G401 (cell line): ENCODE measurements at regions not wholly inside any gene's neighbourhood (a gene's known extent, or its start where the extent isn't known, plus 50 kb on each side); places are given as distances from the start of the nearest gene placed in this dataset.
"Not testable (repeated sequence)": the region's sequence is repeated elsewhere in the genome, so short reads cannot be mapped to it uniquely, and the experiment has no call there.

ENCODE experiments used
- DNase-seq: peaks from one replicate; pipeline ENCODE4 v3.0.0-alpha.2; 2015; ENCODE audit warnings: low spot score
- in situ Hi-C: cut with HindIII; loops from 2 replicates; pipeline ENCODE4 v1.10.0; 2016; ENCODE audit warnings: low sequenced_read_pairs, mixed read lengths

GRCh38 chr6:5850848-5851255 lies 155.9 kb downstream of the NRN1 start:
- in situ Hi-C loops: no loop called here
- no peak for DNase-seq

GRCh38 chr6:5846889-5847288 lies 159.8 kb downstream of the NRN1 start:
- in situ Hi-C loops: no loop called here
- no peak for DNase-seq

- in situ Hi-C loops: no loop called here
- no peak for DNase-seq
Observed at GRCh38 chr6:5846335-5846734, 160.4 kb downstream of the NRN1 start.

DNA sequence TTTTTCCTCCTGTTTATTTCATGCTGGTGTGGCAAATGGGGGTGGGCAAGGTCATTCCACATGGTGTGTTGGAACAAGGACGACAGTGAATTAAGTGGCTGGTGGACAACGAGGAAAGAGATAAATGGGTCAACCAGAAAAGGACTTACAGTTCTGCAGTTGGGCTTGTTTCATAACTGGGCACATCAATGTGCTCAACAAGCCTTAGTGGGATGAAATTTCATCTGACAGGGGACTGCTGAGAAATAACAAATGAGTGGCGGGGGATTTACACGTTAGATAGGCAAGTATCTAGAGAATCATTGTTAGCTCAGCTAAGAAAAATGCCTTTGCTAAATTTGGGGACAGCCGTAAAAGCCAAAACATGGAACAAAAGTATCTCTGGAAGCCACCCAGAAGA lies 163.6 kb downstream of the NRN1 start:
- DNase-seq: no peak
- in situ Hi-C loops: no loop called here

GRCh38 chr6:5840734-5841390 lies 165.9 kb downstream of the NRN1 start:
- in situ Hi-C loops: no loop called here
- DNase-seq: no peak

- in situ Hi-C loops: no loop called here
- no peak for DNase-seq
Observed at GRCh38 chr6:5838656-5839396, 167.9 kb downstream of the NRN1 start.

- in situ Hi-C loops: no loop called here
Observed at GRCh38 chr6:5837323-5837722, 169.4 kb downstream of the NRN1 start.

GRCh38 chr6:5836597-5836996 lies 170.1 kb downstream of the NRN1 start:
- in situ Hi-C loops, DNase-seq: not testable (repeated sequence)

More at GRCh38 chr6:5837323-5837722, 169.4 kb downstream of the NRN1 start:
- no peak for DNase-seq

DNA sequence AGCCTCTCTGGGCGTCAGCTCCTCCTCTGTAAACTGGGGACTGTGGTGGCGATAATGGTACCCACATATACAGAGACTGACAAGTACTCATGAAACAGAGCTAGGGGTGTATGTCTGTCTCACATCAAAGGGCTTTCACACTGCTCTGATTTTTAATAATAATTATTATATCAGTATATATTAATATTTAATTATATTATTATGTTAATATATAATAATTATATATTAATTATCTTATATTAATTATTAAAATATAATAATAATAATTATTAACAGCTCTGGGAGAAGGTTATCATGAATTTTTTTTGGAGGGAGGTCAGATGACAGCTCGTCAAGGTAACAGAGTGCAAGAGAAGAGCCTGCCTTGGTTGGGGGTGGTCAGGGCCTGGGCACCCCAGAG lies 173.6 kb downstream of the NRN1 start:
- no peak for DNase-seq
- in situ Hi-C loops: no loop called here

DNA sequence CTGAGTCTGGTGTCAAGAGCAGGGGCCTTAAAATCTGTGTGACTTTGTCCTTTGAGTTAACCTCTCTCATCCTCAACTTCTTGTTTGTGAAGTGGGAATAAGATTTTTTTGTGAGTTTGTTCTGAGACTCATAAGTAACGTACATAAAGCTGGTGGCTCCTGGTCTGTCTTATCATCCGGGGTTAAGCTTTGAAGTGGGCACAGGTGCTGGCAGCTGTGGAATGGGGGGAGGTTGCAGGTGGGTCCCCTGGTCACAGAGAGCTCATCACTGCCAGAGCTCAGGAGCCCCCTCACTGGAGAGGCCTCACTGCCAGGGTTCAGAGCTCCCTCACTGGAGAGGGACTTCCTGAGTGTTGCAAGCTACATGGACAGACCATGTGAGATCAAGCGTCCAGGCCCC lies 174.1 kb downstream of the NRN1 start:
- in situ Hi-C loops: no loop called here

DNA sequence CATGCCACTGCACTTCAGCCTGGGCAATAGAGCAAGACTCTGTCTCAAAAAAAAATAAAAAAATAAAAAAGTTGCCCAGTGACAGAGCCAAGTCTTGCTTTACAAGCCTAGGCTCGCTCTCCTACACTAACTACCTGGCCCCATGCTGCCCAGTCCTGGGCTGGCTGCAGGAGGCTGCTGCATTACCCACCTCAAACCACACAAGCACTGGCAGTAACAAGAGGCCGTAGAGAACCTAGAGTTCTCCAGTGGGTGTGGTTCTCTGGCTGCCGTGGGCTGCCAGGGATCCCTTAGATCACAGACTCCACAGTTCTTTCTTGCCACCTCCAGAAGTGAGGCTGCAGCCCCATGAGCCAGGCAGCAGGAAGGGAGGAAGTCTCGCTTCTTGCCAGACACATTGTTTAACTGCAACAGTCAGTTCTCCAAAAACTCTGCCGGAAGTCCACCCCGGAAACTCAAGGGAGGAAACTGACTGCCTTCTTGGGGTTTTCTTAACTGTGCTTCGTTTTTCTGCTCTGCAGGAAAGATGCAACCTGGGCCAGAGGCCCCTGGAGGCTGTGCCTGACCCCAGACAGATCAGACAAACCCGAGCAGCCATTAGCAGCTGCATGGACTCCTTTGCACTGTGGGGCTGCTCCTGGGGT lies 175.4 kb downstream of the NRN1 start:
- in situ Hi-C loops, DNase-seq: not testable (repeated sequence)

More for the DNA sequence above, 174.1 kb downstream of the NRN1 start:
- no peak for DNase-seq

- DNase-seq: no peak
- in situ Hi-C loops: no loop called here
Observed at GRCh38 chr6:5828296-5828695, 178.4 kb downstream of the NRN1 start.

DNA sequence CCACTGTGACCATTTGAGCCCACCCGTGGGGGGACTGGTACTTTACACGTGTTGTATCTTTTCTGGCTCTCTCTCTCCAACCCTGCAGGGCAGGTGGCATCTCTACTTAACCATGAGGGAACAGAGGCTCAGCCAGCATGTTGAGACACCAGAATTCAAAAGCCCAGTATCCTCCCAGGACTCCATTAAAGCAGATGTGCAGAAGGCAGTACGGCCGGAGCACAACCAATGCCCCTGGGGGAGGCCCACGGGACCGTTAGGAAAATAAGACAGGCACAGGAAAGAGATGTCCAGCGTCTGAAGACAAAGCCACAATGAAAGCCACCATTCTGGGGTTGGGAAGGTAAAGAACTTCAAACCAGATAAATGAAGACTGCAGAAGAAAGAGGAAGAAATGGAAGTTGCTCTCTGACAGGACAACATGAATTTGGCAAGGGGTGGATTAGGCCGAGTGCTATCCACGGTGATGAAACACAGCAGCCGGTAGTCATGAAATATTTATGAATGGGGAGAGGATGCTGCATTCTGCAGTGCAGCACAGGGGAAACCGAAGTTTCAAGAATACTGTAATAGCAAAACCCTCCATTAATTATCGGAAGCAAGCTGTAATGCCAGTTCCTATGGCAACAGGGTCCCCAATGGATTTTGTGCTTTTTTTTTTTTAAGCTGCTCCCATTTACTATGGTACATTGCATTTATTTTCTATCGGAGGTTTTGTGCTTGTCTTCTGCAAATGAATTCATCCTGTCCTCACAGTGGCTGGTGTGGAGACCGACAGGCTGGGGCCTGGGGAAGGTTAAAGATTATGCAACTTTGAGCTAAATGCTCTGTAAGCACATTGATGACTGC lies 179.4 kb downstream of the NRN1 start:
- DNase-seq: no peak
- in situ Hi-C loops: no loop called here

GRCh38 chr6:5824382-5824983 lies 182.2 kb downstream of the NRN1 start:
- DNase-seq, in situ Hi-C loops: not testable (repeated sequence)
